Stimulated activated CD8-positive, alpha-beta memory T cell treated with anti-CD3 and anti-CD28 coated beads, Interleukin-2, amount 100 ng/mL, for 48 hours (primary cell): ENCODE measurements at regions not wholly inside any gene's neighbourhood (a gene's known extent, or its start where the extent isn't known, plus 50 kb on each side); places are given as distances from the start of the nearest gene placed in this dataset.
"Not testable (repeated sequence)": the region's sequence is repeated elsewhere in the genome, so short reads cannot be mapped to it uniquely, and the experiment has no call there.

Experiments
- DNase-seq, 2 donors: peaks; one replicate each; pipeline ENCODE4 v3.0.0-alpha.2; 2020; ENCODE audit warnings: low read depth in 2 of 2

GRCh38 chr21:35982717-35983116 is 77.6 kb downstream of the SETD4 start:
- no peak for DNase-seq

GRCh38 chr21:35981514-35982070 is 78.7 kb downstream of the SETD4 start:
- no peak for DNase-seq

- no peak for DNase-seq
Observed at GRCh38 chr21:35980821-35981220, 79.5 kb downstream of the SETD4 start.

- DNase-seq = not testable (repeated sequence)
Observed at GRCh38 chr21:35977860-35978259, 82.5 kb downstream of the SETD4 start.

GRCh38 chr21:35976929-35977328 is 83.4 kb downstream of the SETD4 start:
- DNase-seq = no peak

GRCh38 chr21:35976481-35976880 is 83.8 kb downstream of the SETD4 start:
- no peak for DNase-seq

GRCh38 chr21:35974775-35975174 is 85.6 kb downstream of the SETD4 start:
- DNase-seq = no peak

- DNase-seq = no peak
Observed at GRCh38 chr21:35971824-35972223, 88.5 kb downstream of the SETD4 start.

GRCh38 chr21:35969281-35969680 is 91.0 kb downstream of the SETD4 start:
- DNase-seq = no peak

GRCh38 chr21:35968564-35968963 is 91.8 kb downstream of the SETD4 start:
- DNase-seq = no peak

- no peak for DNase-seq
Observed at GRCh38 chr21:35965699-35966098, 94.6 kb downstream of the SETD4 start.

GRCh38 chr21:35963920-35964451 is 96.3 kb downstream of the SETD4 start:
- DNase-seq = no peak

GRCh38 chr21:35962917-35963316 is 97.4 kb downstream of the SETD4 start:
- DNase-seq = no peak

GRCh38 chr21:35954066-35954465 is 106.3 kb downstream of the SETD4 start:
- no peak for DNase-seq

- no peak for DNase-seq
Observed at GRCh38 chr21:35953597-35953996, 106.7 kb downstream of the SETD4 start.

GRCh38 chr21:35952651-35953340 is 107.5 kb downstream of the SETD4 start:
- no peak for DNase-seq

GRCh38 chr21:35948982-35949381 is 111.3 kb downstream of the SETD4 start:
- no peak for DNase-seq

- DNase-seq = no peak
Observed at GRCh38 chr21:35945089-35945671, 115.1 kb downstream of the SETD4 start.

GRCh38 chr21:35943752-35944151 is 116.6 kb downstream of the SETD4 start:
- DNase-seq = no peak

- DNase-seq = no peak
Observed at GRCh38 chr21:35942211-35943144, 117.8 kb downstream of the SETD4 start.

GRCh38 chr21:35940074-35940927 is 120.0 kb downstream of the SETD4 start:
- DNase-seq = no peak
